Lower leg skin (tissue), 3 donors: ENCODE measurements at regions not wholly inside any gene's neighbourhood (a gene's known extent, or its start where the extent isn't known, plus 50 kb on each side); places are given as distances from the start of the nearest gene placed in this dataset.

ENCODE experiments used
- POLR2A ChIP-seq, 2 donors: fragments of 450-650 bp; IDR thresholded peaks; one replicate each; pipeline ENCODE4 v1.6.1; 2016 to 2017; ENCODE audit warnings: antibody characterized with exemption in 2 of 2, mild to moderate bottlenecking in 1 of 2, moderate library complexity in 1 of 2
- TF ChIP-seq, protein P1 (sequence below), 3 donors: fragments of 450-650 bp; IDR thresholded peaks; one replicate each; pipeline ENCODE4 v1.5.1; 2016; ENCODE audit warnings: antibody characterized with exemption in 3 of 3, mild to moderate bottlenecking in 3 of 3, moderate library complexity in 2 of 3

DNA sequence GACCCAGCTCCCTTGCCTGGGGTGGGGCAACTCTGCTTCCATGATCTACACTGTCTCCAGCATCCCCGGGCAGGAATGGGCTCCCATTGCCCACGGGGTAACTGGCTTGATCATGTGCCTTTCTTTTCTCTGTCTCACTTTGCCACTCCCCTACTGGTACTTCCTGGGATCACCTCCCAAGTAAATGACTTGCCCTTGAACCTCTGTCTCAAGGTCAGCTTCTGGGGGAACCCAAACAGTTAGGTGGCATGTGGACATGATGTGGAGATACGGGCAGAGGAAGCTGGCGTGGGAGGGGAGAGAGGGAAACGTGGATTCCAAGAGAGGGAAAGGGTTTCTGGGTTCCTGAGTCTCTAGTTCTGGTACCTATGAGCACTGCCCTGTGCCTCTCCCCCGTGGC, 63.8 kb upstream of the RALY start:
- TF ChIP-seq, protein P1, sequence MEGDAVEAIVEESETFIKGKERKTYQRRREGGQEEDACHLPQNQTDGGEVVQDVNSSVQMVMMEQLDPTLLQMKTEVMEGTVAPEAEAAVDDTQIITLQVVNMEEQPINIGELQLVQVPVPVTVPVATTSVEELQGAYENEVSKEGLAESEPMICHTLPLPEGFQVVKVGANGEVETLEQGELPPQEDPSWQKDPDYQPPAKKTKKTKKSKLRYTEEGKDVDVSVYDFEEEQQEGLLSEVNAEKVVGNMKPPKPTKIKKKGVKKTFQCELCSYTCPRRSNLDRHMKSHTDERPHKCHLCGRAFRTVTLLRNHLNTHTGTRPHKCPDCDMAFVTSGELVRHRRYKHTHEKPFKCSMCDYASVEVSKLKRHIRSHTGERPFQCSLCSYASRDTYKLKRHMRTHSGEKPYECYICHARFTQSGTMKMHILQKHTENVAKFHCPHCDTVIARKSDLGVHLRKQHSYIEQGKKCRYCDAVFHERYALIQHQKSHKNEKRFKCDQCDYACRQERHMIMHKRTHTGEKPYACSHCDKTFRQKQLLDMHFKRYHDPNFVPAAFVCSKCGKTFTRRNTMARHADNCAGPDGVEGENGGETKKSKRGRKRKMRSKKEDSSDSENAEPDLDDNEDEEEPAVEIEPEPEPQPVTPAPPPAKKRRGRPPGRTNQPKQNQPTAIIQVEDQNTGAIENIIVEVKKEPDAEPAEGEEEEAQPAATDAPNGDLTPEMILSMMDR (IDR thresholded peaks at IDR 0.05), result no peak
- TF ChIP-seq POLR2A (IDR thresholded peaks at IDR 0.05), result no peak
